SK-MEL-5 (cell line): ENCODE measurements at regions not wholly inside any gene's neighbourhood (a gene's known extent, or its start where the extent isn't known, plus 50 kb on each side); places are given as distances from the start of the nearest gene placed in this dataset.
A peak's percentile ranks its signal among the peaks of the same experiment; 100 is the strongest.

Source experiments
- DNase-seq: peaks from one replicate; pipeline ENCODE4 v3.0.0-alpha.2; 2016; ENCODE audit warnings: low read depth, low spot score
- in situ Hi-C: cut with HindIII; loops from 2 replicates; pipeline ENCODE4 v1.10.0; 2016; ENCODE audit warnings: low sequenced_read_pairs, high pct_unique_total_duplicates, low pct_unique_long_range_greater_than_20kb

DNA sequence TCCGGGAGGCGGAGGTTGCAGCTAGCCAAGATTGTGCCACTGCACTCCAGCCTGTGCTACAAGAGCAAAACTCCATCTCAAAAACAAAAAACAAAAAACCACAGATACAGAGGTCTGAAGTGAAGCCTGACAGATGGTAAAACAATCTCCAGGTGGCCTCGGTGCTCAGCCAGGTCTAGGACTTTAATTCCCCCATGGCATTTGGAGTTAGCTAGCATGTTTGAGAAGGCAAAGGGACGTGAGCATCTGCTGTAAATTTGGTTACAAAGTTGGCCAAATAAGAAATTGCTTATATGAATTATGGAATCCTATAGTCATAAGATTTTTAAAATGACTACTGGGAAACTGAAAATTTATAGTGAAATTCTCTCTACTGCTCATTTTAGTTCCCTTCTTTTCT is 98.3 kb upstream of the FMN2 start:
- in situ Hi-C loops: no loop called here
- no peak for DNase-seq

DNA sequence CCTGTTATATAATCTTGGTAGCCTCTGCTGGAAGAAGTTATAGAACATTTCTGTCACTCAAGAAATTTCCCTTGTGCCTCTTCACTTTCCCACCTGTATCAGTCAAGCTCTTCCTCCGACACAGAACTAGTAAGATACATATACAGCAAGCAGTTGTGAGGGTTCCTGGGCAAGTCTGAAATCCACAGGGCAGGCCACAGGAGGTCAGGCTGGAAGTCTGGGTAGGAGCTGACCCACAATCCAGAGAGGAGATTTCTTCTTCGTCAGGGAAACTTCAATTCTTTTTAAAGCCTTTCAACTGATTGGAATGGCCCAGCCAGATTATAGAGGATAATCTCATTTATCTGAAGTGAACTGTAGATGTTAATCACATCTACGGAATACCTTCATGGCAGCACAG is 96.4 kb upstream of the FMN2 start:
- in situ Hi-C loops: no loop called here

DNA sequence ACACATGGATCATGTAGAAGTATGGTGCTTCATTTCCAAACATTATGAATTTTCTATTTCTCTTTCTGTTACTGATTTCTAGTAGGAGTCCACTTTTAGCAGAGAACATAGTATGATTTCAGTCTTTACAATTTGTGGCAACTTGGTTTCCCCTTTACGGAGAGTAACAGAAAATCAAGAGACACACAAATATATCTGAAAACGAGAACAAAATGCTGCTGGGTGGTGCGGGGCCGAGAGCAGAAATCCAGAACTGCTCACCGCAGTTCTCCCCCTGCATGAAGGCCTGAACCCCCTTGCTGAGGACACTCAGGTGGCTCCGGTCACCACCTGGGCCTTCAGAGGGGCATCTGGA is 94.5 kb upstream of the FMN2 start:
- in situ Hi-C loops: no loop called here
- DNase-seq: no peak

More for the DNA sequence above, 96.4 kb upstream of the FMN2 start:
- DNase-seq: no peak

DNA sequence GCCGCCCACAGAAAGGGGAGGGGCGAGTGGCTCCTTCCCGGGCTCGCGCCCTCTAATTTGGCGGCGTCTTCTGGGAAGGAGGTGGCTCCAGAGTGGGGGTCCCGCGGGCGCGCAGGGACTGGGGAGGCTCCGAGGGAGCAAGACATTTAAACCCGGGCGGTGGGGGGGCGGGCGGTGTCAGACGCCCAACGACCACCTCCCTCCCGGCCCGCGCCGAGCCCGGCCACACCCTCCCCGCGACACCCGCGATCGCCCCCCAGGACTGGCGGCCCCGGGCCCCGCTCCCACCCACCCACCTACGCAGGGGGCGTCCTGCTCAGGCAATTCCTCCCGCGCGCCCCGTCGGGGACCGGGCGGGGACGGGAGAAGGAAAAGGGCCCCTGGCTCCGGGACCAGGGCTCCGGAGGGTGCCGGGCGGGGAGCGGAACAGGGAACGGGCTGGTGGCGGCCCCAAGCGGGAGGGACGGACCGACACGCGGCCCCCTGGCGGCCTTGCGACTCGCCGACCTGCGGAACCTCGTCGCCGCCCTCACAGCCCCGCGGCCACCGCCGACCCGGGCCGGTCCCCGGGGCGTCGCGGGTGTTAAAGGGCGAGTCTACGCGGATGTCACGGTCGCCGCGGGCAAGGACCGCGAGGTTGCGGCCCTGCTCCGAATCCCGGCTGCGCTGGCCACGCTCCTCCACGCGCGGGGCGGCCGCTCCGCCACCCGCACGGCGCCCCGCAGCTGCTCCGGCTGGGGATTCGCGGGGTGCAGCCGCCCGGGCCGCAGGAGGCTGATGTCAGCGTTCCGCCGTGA is 94.0 kb upstream of the FMN2 start:
- peak; percentile 8 for DNase-seq

DNA sequence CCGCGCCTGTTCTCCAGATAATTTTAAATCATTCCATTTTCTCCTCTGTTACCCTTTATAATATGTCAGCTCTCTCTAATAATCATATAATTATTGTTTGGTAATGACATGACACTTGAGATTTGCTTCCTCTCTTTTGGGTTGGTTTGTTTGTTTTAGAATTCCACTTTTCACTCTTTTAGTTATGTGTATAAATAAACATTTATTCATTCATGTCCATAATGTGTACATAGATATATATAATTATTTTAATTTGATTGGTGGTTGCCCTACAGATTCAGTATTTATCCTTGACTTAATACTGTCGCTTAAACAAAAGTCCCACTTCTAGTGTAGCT is 93.4 kb upstream of the FMN2 start:
- in situ Hi-C loops: no loop called here
- DNase-seq: no peak

More for the DNA sequence above, 94.0 kb upstream of the FMN2 start:
- in situ Hi-C loops: no loop called here

DNA sequence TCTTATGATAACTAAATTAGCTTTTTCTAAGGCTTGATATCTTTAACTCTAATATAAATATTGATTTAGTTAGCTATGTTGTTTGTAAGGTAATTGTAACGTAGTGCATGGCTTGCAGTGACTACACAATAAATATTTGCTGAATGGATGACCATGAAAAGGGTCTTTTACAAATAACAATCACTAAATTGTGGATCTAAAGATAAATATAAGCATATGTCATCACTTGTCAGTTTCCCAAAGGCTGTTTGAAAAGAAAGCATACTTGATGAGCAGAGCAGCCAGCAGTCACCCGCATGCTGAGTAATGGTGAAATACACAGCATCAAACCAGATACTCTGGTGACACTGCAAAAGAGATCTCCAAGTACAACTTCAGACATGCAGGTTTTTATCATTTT is 92.5 kb upstream of the FMN2 start:
- in situ Hi-C loops: no loop called here
- peak; percentile 16 for DNase-seq

DNA sequence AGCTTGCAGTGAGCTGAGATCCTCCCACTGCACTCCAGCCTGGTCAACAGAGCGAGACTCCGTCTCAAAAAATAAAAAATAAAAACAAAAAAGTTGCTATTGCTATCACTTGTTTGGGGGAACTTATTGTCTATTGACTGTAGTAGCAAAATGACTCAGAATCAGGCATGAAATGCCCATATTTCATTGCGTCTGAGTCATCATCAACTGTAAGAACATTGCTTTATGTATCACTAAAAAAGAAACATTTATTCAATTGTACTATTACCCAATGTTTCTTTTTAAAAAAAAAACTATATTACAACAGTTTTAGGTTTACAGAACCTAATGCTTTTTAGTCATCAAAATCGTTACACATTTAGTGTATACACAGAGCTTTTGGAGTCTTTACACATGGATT is 91.0 kb upstream of the FMN2 start:
- peak; percentile 64 for DNase-seq
- in situ Hi-C loops: no loop called here

DNA sequence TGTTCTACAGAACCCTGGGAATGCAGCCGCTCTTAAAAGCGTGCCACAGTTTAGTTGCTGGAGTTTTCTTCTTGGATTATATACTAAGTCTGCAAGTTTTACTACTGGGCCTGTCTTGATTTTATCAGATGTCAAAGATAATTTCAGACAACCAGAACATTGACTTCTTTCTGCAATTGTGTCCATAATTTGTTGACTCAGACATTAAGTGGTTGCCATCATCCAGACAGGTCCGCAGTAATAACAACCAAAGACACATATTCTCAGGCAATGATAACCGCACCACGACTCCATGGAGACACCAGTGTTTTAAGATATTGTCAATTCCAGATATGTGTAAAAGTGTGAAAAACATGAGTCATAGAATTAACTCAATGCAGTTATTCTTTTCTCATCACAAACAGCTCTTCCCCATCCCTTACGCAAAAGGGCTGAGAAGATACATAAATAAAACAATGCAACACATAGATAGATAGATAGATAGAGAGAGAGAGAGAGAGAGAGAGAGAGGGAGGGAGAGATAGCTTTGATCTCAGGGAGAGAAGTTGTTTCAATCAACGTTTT is 90.4 kb upstream of the FMN2 start:
- in situ Hi-C loops: no loop called here
- peak; percentile 50 for DNase-seq

DNA sequence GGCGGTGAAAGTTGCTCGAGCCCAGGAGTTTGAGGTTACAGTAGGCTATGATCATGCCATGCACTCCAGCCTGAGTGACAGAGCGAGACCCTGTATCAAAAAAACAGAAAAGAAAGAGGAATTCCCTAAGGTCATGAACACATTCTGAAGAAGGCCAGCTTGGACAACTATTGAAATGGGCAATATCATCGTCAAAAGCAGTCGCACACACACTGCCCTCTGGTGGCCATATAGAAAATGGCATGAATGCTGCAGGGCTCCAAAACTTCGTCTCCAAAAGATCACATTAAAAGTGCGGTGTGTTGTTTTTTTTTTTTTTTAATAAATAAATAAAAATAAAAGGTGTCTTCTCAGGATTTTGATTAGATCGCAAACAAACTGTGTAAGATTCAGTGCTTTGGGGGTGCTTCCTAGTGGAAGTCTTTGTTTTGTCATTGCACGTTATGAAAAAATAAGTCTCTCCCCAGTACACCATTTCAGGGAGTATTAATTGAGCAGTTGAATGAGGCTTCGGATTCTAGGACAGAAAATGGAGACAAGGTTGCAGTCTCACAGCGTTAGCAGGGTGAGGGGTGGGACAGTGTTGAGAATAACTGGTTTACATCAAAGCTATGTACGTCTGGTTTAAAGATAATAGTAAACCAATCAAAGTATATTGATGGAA is 87.5 kb upstream of the FMN2 start:
- in situ Hi-C loops: no loop called here
- peak; percentile 68 for DNase-seq

DNA sequence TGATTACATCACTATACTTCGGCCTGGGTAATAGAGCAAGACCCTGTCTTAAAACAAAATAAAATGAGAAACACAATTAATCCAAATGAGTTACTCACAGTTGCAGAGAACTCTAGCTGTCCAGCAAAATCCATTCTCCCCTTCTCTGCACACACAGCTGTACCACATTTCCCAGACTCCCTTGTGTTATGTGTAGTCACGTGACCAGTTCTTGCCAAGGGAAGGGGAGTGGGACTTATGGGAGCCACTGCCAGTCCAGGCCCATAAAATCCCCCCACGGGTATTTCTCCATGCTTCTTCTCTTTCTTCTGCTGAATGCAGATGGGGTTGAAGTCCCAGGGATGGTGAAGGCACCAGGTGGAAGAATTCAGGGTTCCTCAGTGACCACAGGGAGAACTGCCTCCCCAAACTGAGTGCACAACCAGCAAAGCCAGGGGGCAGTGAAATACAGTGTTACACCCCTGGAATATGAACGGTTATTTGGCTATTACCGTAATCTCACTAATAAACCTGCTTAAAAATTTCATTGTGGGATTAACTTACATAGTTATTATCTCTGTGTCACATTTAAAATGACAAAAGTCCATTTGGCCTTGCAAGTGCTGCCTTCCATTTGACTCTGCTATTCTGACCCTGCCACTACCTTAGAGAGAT is 85.6 kb upstream of the FMN2 start:
- in situ Hi-C loops: no loop called here
- DNase-seq: peak; percentile 8

DNA sequence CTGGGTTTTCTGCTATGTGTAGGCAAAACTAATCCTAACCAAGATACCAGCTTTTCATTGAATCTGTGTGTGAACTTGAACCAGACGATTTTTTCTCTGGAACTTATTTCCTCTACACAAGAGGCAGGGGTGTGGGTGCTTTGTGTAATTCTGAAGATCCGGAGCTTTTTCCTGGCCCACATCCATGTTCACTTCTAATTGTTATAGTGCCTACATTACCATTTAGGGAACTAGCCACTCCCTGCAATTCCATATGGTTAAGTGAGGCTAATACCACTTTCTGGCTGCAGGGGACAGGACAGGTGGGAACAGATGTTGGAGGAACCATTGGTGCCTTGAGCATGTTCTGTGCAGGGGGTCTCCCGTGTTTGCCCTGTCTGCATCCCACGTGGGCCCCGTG is 83.4 kb upstream of the FMN2 start:
- DNase-seq: no peak
- in situ Hi-C loops: no loop called here

DNA sequence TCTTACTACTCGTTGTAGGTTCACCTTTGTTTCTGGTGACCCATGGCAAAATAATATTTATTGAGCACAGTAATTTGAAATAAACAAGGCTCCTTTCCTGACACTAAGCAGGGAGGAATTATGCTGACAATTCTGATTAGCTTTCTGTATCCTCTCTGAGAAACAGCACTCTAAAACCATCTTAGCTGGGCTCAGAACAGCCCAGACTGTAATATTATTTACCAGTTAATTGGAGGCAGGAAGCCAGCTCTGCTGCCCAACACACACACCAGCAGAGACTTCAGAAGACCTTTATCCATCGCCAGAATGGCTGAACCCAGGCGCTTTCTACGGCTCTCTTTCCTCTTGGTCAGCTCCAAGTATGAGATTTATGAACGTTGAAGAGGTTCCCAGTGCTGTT is 77.6 kb upstream of the FMN2 start:
- in situ Hi-C loops: no loop called here
- no peak for DNase-seq

DNA sequence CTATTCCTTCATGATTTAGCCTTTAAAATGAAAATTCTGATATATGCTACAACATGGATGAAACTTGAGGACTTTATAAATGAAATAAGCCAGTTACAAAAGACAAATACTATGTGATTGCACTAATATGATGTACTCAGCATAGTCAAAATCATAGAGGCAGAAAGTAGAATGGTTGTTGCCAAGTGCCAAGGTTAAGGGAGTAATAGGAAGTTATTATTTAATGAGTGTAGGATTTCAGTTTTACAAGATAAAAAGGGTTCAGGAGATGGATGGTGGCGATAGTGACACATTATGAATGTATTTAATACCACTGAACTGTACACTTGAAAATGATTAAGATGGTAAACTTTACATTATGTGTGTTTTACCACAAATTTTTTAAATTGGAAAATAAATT is 73.1 kb upstream of the FMN2 start:
- DNase-seq: no peak
- in situ Hi-C loops: no loop called here

DNA sequence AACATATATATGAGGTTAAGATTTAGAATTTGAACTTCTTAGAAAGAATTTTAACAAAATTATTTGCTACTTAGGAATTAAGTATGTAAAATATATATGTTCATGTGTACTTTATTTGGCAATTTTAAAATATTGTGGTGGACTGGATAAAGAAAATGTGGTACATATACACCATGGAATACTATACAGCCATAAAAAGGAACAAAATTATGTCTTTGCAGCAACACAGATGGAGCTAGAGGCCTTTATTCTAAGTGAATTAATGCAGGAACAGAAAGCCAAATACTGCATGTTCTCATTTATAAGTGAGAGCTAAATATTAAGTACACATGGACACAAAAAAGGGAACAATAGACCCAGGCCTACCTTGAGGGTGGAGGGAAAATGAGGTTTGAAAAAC is 72.2 kb upstream of the FMN2 start:
- DNase-seq: no peak
- in situ Hi-C loops: no loop called here

DNA sequence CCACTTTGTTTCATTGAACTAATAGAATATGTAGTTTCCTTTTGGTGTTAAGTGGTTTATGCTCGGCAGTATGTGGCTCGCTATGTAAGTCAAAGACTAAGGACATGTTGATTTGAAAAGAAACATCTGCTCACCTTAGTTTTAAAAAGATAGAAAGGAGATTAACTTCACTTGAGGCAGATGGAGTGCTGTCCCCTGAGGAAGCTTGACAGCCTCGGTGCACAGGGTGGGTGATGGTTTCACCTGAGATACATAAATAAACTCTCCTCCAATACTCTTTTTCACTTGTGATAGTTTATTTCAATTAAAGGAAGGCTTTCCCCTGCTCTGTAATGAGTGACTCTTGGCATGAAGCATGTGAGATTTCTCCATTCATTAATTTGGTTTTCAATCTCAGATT is 70.8 kb upstream of the FMN2 start:
- in situ Hi-C loops: no loop called here
- no peak for DNase-seq

DNA sequence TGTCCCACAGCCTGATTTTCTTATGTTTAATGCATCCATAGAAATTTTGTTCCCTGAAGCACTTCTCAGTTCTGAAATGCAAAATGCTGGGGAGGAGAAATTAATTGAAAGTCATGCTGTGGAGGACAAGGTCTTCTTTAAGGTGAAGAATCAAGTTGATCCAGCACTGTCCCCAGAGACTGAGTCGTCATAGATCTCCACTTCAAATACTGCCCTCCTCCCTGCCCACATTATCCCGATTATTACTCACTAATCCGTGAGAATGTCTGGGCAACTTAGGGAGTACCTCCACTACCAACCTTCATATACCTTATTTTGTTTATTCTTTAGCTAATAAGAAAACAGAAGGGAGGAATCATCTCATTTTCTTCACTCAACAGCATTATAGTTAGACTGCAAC is 70.0 kb upstream of the FMN2 start:
- DNase-seq: no peak
- in situ Hi-C loops: no loop called here

DNA sequence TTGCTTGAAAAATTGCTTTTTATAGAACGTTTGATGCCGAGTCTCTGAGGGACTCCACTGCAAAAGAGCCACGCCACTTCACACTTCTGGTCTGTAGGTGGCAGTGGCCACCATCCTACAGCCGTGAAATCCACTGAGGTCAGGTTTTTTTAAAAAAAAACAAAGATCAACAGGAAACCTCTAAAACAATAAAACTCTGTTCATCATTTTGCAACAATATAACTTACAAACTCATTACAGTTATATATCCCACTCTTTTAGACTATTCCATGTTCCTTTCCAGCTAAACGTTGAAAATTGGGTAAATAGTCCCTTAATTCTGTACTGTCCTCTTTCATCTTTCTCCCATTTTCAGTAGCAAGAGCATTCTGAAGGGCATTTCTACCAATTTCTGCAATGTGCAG is 64.6 kb upstream of the FMN2 start:
- peak; percentile 70 for DNase-seq
- in situ Hi-C loops: no loop called here

DNA sequence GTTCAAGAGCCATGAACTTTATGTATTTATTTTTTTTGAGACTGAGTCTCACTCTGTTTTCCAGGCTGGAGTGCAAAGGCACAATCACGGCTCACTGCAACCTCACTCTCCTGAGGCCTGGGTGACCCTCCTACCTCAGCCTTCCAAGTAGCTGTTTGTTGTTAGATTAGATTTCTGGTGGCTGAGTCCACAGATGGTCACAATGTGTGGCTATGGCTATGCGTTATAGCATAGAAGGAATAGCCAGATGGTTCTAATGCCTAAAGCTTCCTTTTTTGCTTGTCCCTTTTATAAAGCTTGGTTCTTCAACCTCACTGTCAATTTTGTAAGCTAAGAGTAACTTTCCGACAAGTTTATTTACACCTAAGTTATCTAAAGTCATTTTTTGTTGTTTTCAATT is 62.3 kb upstream of the FMN2 start:
- DNase-seq: no peak
- in situ Hi-C loops: no loop called here

DNA sequence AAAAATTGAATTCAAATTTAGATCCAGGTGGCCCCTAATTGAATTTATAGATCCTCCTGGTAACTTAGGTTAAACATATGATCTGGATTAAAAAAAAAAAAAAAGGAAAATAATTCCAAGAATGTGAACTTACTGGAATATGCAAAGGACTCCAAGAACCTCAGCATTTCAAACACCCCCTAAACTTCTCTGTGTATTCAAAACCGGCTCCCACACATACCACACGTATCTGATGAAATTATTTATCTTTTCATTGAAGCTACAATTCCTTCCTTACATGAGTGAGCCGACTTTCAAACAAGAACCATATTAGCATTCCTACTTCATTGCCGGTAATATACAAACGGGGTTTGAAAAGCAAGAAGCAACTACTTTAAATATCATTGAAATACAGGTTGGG is 61.4 kb upstream of the FMN2 start:
- in situ Hi-C loops: no loop called here
- no peak for DNase-seq
